Coronary artery (tissue), 2 donors: ENCODE measurements at regions not wholly inside any gene's neighbourhood (a gene's known extent, or its start where the extent isn't known, plus 50 kb on each side); places are given as distances from the start of the nearest gene placed in this dataset.

Source experiments
- DNase-seq: peaks from one replicate; pipeline ENCODE4 v3.0.0-alpha.2; 2017; ENCODE audit warnings: low spot score
- H3K27ac ChIP-seq, 2 donors: fragments of 200-600 bp; sonication (generic); one replicate each; pipeline ENCODE4 v1.5.1; 2016 to 2019
- H3K4me3 ChIP-seq: fragments of 200-600 bp; sonication (generic); 2 replicates; pipeline ENCODE4 v1.5.1; 2016; ENCODE audit warnings: mild to moderate bottlenecking, moderate library complexity
- TF ChIP-seq, protein P1 (sequence below): fragments of 200-600 bp; sonication (generic); IDR thresholded peaks from one replicate; pipeline ENCODE4 v1.5.1; 2019; ENCODE audit warnings: antibody characterized with exemption

DNA sequence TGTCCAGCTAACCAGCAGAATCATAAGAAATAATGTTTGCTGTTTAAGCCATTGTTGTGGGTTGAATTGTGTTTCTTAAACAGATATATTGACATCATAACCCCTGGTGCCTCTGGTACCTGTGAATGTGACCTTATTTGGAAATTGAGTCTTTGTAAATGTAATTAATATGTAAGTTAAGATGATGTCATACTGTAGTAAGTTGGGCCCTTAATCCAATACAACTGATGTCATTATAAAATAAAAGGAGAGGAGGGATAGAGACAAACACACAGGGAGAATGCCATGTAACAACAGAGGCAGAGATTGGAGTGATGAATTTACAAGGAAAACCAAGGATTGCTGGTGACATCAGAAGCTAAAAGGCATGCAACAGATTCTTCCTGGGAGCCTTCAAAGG lies 141.4 kb downstream of the ZIC3 start:
- TF ChIP-seq, protein P1, sequence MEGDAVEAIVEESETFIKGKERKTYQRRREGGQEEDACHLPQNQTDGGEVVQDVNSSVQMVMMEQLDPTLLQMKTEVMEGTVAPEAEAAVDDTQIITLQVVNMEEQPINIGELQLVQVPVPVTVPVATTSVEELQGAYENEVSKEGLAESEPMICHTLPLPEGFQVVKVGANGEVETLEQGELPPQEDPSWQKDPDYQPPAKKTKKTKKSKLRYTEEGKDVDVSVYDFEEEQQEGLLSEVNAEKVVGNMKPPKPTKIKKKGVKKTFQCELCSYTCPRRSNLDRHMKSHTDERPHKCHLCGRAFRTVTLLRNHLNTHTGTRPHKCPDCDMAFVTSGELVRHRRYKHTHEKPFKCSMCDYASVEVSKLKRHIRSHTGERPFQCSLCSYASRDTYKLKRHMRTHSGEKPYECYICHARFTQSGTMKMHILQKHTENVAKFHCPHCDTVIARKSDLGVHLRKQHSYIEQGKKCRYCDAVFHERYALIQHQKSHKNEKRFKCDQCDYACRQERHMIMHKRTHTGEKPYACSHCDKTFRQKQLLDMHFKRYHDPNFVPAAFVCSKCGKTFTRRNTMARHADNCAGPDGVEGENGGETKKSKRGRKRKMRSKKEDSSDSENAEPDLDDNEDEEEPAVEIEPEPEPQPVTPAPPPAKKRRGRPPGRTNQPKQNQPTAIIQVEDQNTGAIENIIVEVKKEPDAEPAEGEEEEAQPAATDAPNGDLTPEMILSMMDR, result no peak

GRCh38 chrX:137742846-137743245 lies 176.9 kb downstream of the ZIC3 start:
- no peak for DNase-seq
- Histone ChIP-seq H3K27ac (no peak overlapping the region), H3K4me3 (no peak overlapping the region)
- TF ChIP-seq, protein P1, result no peak

More for the DNA sequence above, 141.4 kb downstream of the ZIC3 start:
- no peak overlapping the region for H3K27ac ChIP-seq
- no peak overlapping the region for H3K4me3 ChIP-seq
- DNase-seq, result no peak

- Histone ChIP-seq H3K27ac (no peak overlapping the region), H3K4me3 (no peak overlapping the region)
- TF ChIP-seq, protein P1, result no peak
- DNase-seq, result no peak
Observed at GRCh38 chrX:137743414-137743813, 177.5 kb downstream of the ZIC3 start.

DNA sequence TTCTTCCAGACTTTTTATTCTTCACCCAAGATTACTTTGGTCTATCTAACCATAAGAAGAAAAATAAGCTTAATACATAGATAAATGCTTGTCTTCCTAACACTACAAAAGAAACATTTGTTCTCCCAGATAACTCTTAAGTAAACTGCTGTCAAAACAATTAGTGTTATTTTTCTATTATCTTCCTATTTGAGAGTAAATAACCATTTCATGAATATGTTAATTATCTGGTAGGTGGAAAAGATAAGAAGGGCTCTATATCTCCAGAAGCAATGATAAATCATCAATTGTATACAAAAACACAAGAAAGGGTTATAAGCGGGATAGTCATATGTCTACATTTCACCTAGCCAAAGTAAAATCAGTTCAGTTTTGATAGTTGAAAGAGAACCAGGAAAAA lies 180.4 kb downstream of the ZIC3 start:
- TF ChIP-seq, protein P1, result no peak
- no peak for DNase-seq
- Histone ChIP-seq H3K27ac (no peak overlapping the region), H3K4me3 (no peak overlapping the region)

- TF ChIP-seq, protein P1, result no peak
- H3K27ac ChIP-seq, result no peak overlapping the region
Observed at GRCh38 chrX:137747244-137748043, 181.5 kb downstream of the ZIC3 start.

DNA sequence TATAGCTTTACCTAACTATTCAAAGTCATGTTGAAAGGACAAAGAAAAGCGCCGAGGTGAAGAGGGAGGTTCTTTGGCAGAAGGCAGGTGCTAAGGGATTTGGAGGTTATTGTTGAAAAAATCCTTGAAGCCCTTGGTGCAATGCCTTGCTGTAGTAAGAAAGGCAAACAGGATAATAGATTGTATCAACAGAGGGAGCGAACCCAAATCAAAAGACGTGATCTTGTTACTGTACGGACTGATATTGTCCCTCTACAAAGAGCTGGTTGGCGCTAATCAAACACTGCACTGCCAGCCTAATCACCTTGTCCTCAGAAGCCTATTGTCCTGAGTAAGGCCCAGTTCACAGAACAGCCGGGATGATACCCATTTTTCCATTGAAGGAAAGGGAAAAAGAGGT lies 182.9 kb downstream of the ZIC3 start:
- TF ChIP-seq, protein P1, result no peak
- Histone ChIP-seq H3K27ac (no peak overlapping the region), H3K4me3 (no peak overlapping the region)
- DNase-seq, result no peak

More at GRCh38 chrX:137747244-137748043, 181.5 kb downstream of the ZIC3 start:
- DNase-seq, result no peak
- H3K4me3 ChIP-seq, result no peak overlapping the region

DNA sequence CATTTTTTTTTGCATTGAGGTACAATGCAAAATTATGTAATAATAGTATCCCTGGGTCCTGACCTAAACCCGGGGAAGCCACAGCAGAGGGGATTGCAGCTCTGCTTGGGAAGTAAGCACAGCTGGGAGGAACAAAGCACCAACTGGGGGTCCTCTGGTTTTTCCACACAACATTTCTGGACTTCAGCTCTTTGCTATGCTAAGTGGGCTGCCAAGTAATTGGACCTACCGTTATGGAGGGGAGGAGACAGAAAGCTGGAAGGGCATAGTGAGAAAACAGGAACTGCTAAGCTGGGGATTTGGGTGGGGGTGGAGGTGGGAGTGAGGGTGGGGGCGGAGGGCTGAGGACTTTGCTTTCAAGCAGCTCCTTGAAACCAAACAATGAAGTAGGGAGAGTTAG lies 183.3 kb downstream of the ZIC3 start:
- H3K4me3 ChIP-seq, result no peak overlapping the region
- TF ChIP-seq, protein P1, result no peak
- no peak overlapping the region for H3K27ac ChIP-seq
- DNase-seq, result no peak
